ENCODE measurements at regions not wholly inside any gene's neighbourhood (a gene's known extent, or its start where the extent isn't known, plus 50 kb on each side); places are given as distances from the start of the nearest gene placed in this dataset.

DNA sequence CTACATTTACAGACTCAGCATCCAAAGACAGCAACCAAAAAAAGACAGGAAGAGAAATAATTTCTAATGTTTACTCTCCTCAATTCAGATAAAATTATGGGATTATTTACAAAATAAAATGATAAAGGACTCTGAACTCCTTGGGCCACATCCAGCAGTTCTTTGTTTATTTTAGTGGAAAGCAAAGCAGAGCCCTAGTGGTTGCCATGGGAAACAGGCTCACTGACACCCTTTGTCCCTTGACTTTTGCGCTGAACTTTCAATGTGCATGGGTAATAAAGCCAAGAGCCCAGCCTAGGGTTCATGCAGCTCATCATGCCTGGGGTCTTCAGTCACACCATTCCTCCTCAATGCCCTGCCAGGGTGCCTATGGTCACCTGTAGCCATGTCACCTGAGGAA, 442.6 kb upstream of the IGFBP3 start:
- no peak overlapping the region for H3K4me3 ChIP-seq (ENCODE audit: low read depth, low read length)
- DNase-seq (ENCODE audit: low read depth) = no peak
- TF ChIP-seq, protein P1, sequence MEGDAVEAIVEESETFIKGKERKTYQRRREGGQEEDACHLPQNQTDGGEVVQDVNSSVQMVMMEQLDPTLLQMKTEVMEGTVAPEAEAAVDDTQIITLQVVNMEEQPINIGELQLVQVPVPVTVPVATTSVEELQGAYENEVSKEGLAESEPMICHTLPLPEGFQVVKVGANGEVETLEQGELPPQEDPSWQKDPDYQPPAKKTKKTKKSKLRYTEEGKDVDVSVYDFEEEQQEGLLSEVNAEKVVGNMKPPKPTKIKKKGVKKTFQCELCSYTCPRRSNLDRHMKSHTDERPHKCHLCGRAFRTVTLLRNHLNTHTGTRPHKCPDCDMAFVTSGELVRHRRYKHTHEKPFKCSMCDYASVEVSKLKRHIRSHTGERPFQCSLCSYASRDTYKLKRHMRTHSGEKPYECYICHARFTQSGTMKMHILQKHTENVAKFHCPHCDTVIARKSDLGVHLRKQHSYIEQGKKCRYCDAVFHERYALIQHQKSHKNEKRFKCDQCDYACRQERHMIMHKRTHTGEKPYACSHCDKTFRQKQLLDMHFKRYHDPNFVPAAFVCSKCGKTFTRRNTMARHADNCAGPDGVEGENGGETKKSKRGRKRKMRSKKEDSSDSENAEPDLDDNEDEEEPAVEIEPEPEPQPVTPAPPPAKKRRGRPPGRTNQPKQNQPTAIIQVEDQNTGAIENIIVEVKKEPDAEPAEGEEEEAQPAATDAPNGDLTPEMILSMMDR (IDR thresholded peaks at IDR 0.05; ENCODE audit: low read depth, low read length) = no peak
- TF ChIP-seq POLR2A (IDR thresholded peaks at IDR 0.05; ENCODE audit: extremely low read depth, insufficient read length) (no peak), MYC (IDR thresholded peaks at IDR 0.05; ENCODE audit: low read depth, low read length) (no peak)
- TF ChIP-seq, protein P2, sequence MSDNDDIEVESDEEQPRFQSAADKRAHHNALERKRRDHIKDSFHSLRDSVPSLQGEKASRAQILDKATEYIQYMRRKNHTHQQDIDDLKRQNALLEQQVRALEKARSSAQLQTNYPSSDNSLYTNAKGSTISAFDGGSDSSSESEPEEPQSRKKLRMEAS (IDR thresholded peaks at IDR 0.05; ENCODE audit: low read depth, low read length) = no peak

DNA sequence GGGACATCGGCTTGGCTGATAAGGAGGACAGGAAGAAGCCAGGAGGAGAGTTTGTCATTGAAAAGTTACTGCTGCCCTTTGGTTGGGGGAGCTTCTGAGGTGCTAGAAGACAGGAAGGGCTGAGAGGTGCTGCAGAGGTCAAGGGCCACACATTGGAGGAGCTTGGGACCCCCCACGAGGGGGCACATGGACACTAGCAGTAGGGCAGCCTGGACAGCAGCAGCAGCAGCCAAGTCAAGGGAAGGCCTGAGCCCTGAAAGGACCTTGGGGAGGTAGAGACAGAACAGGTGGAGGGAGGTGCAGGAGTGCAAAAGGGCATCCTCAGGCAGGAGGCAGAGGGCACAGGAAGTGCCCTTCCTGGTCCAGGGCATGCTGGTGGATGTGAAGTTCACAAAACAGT, 439.7 kb upstream of the IGFBP3 start:
- DNase-seq (ENCODE audit: low read depth) = no peak
- TF ChIP-seq MYC (IDR thresholded peaks at IDR 0.05; ENCODE audit: low read depth, low read length) = no peak
- TF ChIP-seq, protein P2 (IDR thresholded peaks at IDR 0.05; ENCODE audit: low read depth, low read length) = no peak
- H3K4me3 ChIP-seq (ENCODE audit: low read depth, low read length) = no peak overlapping the region

DNA sequence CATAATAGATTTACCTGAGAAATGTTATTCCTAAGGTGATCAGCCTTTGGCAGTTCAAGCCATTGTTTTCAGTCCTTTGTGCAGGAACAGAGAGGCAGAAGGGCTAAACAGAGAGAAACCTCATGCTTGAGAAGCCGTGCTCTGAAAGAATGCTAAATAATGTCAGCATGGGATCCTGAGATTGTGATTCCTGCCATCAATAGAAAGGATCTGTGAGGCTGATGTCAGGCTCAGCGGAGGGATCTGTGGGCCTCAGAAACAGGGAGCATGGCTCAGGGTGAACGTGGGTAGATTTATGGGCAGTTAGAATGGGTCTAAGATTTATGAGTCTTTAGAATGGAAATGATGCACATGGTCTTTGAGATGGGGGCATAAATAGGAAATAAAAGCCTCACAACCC, 439.2 kb upstream of the IGFBP3 start:
- H3K4me3 ChIP-seq (ENCODE audit: low read depth, low read length) = no peak overlapping the region
- no peak for DNase-seq (ENCODE audit: low read depth)
- TF ChIP-seq, protein P2 (IDR thresholded peaks at IDR 0.05; ENCODE audit: low read depth, low read length) = no peak
- TF ChIP-seq POLR2A (IDR thresholded peaks at IDR 0.05; ENCODE audit: extremely low read depth, insufficient read length) = no peak
- TF ChIP-seq, protein P1 (IDR thresholded peaks at IDR 0.05; ENCODE audit: low read depth, low read length) = no peak

DNA sequence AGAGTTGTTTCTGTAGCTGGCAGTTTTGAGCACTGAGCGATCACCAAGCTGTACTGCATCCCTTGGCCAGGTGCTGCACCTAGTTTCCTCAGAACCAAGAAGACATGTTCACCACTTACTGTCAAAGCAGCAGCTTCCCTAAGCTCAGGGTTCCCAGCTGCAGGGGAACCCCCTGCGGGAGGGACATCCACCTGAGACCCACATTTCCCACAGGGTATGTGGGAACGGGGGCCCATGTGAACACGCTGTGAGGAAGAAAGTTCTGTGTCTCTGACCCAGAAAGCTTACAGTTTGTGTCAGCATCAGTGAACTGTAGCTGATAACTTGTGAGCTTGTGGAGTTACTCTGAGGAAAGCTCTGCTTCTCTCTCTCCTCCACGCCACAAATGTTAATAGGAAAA, 436.8 kb upstream of the IGFBP3 start:
- TF ChIP-seq, protein P1 (IDR thresholded peaks at IDR 0.05; ENCODE audit: low read depth, low read length) = no peak
- no peak overlapping the region for H3K4me3 ChIP-seq (ENCODE audit: low read depth, low read length)
- DNase-seq (ENCODE audit: low read depth) = no peak

DNA sequence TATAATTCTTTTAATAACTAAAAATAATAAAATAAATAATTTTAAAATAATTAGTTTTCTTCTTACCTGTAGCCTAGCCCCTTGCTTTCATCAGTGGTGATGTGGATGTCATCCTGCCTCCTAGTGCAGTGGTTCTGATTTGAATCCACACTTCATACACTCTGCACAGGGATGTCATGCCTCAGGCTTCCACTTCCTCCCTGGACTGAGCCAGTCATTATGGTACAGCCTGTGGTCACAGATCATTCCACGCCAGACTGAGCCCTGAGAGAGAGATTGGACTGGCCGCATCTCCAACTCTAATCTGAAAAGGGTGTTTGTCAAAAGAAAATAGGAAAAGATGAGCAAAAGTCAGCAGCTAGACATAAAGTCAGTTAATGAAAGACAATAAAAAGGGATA, 436.2 kb upstream of the IGFBP3 start:
- TF ChIP-seq, protein P1 (IDR thresholded peaks at IDR 0.05; ENCODE audit: low read depth, low read length) = no peak
- TF ChIP-seq MYC (IDR thresholded peaks at IDR 0.05; ENCODE audit: low read depth, low read length) (no peak), POLR2A (IDR thresholded peaks at IDR 0.05; ENCODE audit: extremely low read depth, insufficient read length) (no peak)
- TF ChIP-seq, protein P2 (IDR thresholded peaks at IDR 0.05; ENCODE audit: low read depth, low read length) = no peak
- no peak for DNase-seq (ENCODE audit: low read depth)
- H3K4me3 ChIP-seq (ENCODE audit: low read depth, low read length) = no peak overlapping the region

DNA sequence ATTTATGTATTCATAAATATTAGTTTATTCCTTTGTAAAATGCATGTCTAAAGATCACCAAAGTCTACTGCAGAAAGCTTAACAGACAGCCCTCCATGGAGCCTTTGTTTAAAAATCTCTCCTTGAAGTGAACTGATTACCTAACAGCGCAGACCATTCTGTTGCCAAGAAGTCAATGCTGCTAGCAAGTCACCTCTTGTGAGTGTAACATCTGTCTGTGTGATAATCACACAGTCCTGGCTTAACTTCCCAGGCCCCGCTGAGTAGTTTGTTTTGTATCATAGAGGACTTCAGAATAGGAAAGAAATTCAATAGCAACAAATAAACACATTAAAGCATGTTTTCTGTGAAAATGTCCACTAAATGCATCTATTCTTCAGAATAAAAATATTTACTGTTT, 435.3 kb upstream of the IGFBP3 start:
- no peak overlapping the region for H3K4me3 ChIP-seq (ENCODE audit: low read depth, low read length)
- TF ChIP-seq, protein P1 (IDR thresholded peaks at IDR 0.05; ENCODE audit: low read depth, low read length) = no peak
- no peak for TF ChIP-seq POLR2A (IDR thresholded peaks at IDR 0.05; ENCODE audit: extremely low read depth, insufficient read length)
- TF ChIP-seq MYC (IDR thresholded peaks at IDR 0.05; ENCODE audit: low read depth, low read length) = no peak
- TF ChIP-seq, protein P2 (IDR thresholded peaks at IDR 0.05; ENCODE audit: low read depth, low read length) = no peak
- no peak for DNase-seq (ENCODE audit: low read depth)
